HG02885 (cell line): ENCODE measurements at regions not wholly inside any gene's neighbourhood (a gene's known extent, or its start where the extent isn't known, plus 50 kb on each side); places are given as distances from the start of the nearest gene placed in this dataset.

Experiments
- ATAC-seq: cut with Tn5 transposase; IDR thresholded peaks from one replicate; pipeline ENCODE4 v1.9.1; 2021; ENCODE audit warnings: mild to moderate bottlenecking; ENCODE audit not compliant: unreplicated experiment, poor library complexity

GRCh38 chr7:115721293-115722217, 309.0 kb downstream of the TFEC start:
- ATAC-seq = no peak

GRCh38 chr7:115719963-115720362, 310.6 kb downstream of the TFEC start:
- ATAC-seq = no peak

- ATAC-seq = no peak
Observed at GRCh38 chr7:115709664-115710063, 320.9 kb downstream of the TFEC start.

- ATAC-seq = peak; percentile 4
Observed at GRCh38 chr7:115708013-115708341, 322.6 kb downstream of the TFEC start.

- peak; percentile 57 for ATAC-seq
Observed at GRCh38 chr7:115707258-115708012, 323.1 kb downstream of the TFEC start.

GRCh38 chr7:115704884-115705283, 325.7 kb downstream of the TFEC start:
- no peak for ATAC-seq

GRCh38 chr7:115701141-115701540, 329.4 kb downstream of the TFEC start:
- ATAC-seq = no peak

- no peak for ATAC-seq
Observed at GRCh38 chr7:115694424-115694823, 336.1 kb downstream of the TFEC start.

- peak; percentile 72 for ATAC-seq
Observed at GRCh38 chr7:115693779-115694178, 336.8 kb downstream of the TFEC start.

GRCh38 chr7:115689941-115690340, 340.6 kb downstream of the TFEC start:
- ATAC-seq = no peak

- ATAC-seq = no peak
Observed at GRCh38 chr7:115683093-115683492, 347.5 kb downstream of the TFEC start.

GRCh38 chr7:115682507-115682906, 348.1 kb downstream of the TFEC start:
- peak; percentile 87 for ATAC-seq

- ATAC-seq = no peak
Observed at GRCh38 chr7:115680921-115681320, 349.6 kb downstream of the TFEC start.

- peak; percentile 75 for ATAC-seq
Observed at GRCh38 chr7:115679976-115680375, 350.6 kb downstream of the TFEC start.

- no peak for ATAC-seq
Observed at GRCh38 chr7:115679423-115679822, 351.1 kb downstream of the TFEC start.

GRCh38 chr7:115678086-115678982, 352.2 kb downstream of the TFEC start:
- ATAC-seq = no peak

- ATAC-seq = no peak
Observed at GRCh38 chr7:115676707-115677106, 353.9 kb downstream of the TFEC start.

- ATAC-seq = no peak
Observed at GRCh38 chr7:115676080-115676479, 354.5 kb downstream of the TFEC start.

- ATAC-seq = no peak
Observed at GRCh38 chr7:115674467-115675024, 356.0 kb downstream of the TFEC start.

- no peak for ATAC-seq
Observed at GRCh38 chr7:115672024-115672423, 358.5 kb downstream of the TFEC start.
